Stimulated activated CD4-positive, alpha-beta T cell treated with anti-CD3 and anti-CD28 coated beads, TNF-alpha, amount 100 ng/mL, for 24 hours (primary cell): ENCODE measurements at regions not wholly inside any gene's neighbourhood (a gene's known extent, or its start where the extent isn't known, plus 50 kb on each side); places are given as distances from the start of the nearest gene placed in this dataset.
A peak's percentile ranks its signal among the peaks of the same experiment; 100 is the strongest.
"Not testable (repeated sequence)": the region's sequence is repeated elsewhere in the genome, so short reads cannot be mapped to it uniquely, and the experiment has no call there.

Experiments used
- DNase-seq, 3 experiments: peaks; one replicate each; pipeline ENCODE4 v3.0.0-alpha.2; 2020; ENCODE audit warnings: low read depth in 3 of 3

GRCh38 chr19:14328406-14328805, 52.8 kb upstream of the ADGRE5 start:
- no peak for DNase-seq

DNA sequence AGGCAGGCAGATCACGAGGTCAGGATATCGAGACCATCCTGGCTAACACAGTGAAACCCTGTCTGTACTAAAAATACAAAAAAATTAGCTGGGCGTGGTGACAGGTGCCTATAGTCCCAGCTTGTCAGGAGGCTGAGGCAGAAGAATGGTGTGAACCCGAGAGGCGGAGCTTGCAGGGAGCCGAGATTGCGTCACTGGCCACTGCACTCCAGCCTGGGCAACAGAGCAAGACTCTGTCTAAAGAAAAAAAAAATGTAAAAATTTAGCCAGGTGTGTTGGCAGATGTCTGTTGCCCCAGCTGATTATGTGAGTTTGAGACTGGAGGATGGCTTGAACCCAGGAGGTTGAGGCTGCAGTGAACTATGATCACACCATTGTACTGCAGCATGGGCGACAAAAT, 54.2 kb upstream of the ADGRE5 start:
- DNase-seq: not testable (repeated sequence)

GRCh38 chr19:14325863-14326262, 55.4 kb upstream of the ADGRE5 start:
- DNase-seq: no peak

GRCh38 chr19:14325134-14325533, 56.1 kb upstream of the ADGRE5 start:
- DNase-seq: no peak

GRCh38 chr19:14322889-14323463, 58.3 kb upstream of the ADGRE5 start:
- no peak for DNase-seq

- no peak for DNase-seq
Measured at GRCh38 chr19:14320253-14320652, 61.0 kb upstream of the ADGRE5 start.

- not testable (repeated sequence) for DNase-seq
Measured at GRCh38 chr19:14319720-14320119, 61.5 kb upstream of the ADGRE5 start.

DNA sequence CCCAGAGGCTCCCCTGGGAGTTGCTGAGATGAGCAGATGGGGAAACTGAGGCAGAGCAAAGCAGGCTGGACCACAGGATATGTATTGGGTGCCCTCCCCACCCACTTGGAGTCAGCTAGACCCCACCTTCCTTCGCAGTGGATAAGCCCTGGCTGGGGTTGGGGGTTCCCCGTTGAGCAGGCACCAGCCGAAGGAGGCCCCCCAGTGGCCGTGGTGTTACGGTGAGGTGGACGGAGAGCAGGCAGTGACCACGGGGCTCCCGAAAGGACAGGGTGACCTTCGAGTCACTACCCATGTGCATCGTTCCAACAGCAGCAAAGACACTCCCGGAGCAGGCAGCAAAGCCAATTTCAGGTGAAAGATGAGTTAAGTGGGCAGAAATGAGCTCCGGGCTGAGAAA, 62.4 kb upstream of the ADGRE5 start:
- DNase-seq: no peak

- DNase-seq: no peak
Measured at GRCh38 chr19:14317157-14317556, 64.1 kb upstream of the ADGRE5 start.

- DNase-seq: no peak
Measured at GRCh38 chr19:14315433-14315832, 65.8 kb upstream of the ADGRE5 start.

DNA sequence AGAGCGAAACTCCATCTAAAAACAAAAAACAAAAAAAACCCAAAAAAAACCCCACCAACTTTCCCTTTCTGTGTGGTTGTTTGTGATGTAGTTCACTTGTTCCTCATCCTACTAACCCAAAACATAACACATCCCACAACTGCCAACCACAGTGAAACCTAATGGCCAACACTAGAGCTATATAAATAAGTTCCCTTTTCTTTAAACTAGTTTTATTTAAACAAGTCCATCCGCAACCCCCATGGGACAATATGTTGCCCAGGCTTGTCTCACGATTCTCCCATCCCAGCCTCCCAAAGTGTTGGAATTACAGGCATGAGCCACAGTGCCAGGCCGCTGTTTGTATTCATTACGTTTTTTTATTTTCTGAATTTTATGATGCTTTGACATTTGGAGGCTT, 71.2 kb upstream of the ADGRE5 start:
- DNase-seq: no peak

DNA sequence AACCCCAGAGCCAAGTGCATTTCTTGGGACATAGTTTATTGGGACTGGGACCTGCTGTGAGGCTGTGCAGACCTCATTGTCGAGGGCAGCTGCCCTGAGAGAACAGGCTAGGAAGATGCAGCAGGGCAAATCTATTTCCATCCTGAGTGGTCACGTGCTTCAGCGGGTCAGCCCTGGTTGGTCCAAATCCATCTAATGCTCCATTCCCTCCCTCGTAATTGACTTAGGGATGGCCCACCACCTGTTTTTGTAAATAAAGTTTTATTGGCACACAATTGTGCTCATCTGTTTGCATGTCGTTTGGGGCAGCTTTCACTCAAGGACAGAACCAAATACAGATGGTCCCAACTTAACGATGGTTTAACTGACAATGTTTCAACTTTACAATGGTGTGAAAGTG, 75.5 kb upstream of the ADGRE5 start:
- DNase-seq: no peak

DNA sequence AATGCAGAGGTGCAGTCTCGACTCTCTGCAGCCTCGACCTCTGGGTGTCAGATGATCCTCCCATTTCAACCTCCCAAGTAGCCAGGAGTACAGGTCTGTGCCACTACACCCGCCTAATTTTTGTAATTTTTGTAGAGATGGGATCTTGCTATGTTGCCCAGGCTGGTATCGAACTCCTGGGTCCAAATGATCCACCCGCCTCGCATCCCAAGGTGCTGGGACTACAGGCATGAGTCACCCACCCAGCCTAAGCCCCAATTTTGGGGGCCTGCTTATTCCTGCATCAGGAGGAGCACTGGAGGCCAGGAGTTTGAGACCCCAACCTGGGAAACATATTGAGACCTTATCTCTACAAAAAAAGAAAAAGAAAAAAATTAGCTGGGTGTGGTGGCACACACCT, 80.1 kb upstream of the ADGRE5 start:
- no peak for DNase-seq

- no peak for DNase-seq
Measured at GRCh38 chr19:14300303-14300702, 80.9 kb upstream of the ADGRE5 start.

DNA sequence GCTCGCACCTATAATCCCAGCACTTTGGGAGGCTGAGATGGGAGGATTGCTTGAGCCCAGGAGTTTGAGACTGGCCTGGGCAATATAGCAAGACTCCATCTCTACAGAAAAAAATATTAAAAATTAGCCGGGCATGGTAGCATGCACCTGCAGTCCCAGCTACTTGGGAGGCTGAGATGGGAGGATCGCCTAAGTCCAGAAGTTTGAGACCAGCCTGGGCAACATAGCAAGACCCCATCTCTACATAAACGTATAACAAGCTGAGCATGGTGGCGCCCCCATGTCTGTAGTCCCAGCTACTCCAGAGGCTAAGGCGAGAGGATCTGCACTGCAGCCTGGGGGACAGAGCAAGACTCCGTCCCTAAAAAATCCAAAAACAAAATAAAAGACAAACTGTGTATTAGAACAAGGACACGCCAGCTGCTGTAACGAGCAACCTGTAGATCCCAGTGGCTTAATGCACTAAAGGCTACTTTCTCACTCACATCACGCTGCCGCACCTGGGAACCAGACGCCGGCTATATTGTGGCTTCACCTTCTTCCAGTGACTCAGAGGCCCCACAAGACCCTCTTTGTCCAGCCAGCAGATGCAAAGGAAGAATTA, 81.9 kb upstream of the ADGRE5 start:
- DNase-seq: not testable (repeated sequence)

DNA sequence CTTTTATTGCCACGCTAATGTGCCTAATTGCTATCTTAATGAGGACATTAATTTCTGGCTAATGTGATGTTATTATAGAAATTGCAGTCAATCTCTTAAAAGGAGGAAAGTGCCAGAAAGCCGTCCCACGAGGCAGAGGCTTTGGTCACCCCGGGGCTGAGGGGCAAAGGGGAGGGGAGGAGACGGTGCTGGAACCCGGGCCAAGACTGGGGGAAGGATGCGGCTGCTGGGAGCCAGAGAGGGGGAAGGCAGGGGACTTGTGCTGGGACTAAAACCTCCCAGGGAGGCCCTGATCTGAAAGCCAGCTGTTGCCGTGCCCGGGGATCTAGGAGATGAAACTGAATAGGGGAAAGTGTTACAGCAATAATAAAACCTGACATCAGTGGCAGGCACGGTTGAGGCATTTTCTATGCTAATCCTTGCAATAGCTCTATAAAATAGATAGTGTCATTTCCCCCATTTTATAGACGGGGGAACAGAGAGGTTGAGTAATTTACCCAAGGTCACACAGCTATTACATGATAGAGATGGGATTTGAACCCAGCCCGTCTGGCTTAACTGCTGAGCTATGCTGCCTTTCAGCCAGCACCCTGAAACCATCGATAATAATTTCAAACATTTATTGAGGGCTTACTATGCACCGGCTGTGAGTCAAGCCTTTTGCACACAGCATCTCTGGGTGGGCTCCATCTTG, 83.2 kb upstream of the ADGRE5 start:
- not testable (repeated sequence) for DNase-seq

- DNase-seq: peak in 1 of 3 experiments; percentile 25
Measured at GRCh38 chr19:14294974-14295373, 86.3 kb upstream of the ADGRE5 start.

- DNase-seq: not testable (repeated sequence)
Measured at GRCh38 chr19:14293816-14294170, 87.5 kb upstream of the ADGRE5 start.

GRCh38 chr19:14293101-14293815, 87.3 kb upstream of the ADGRL1 start:
- DNase-seq: not testable (repeated sequence)

GRCh38 chr19:14289810-14290209, 83.8 kb upstream of the ADGRL1 start:
- DNase-seq: not testable (repeated sequence)

- DNase-seq: not testable (repeated sequence)
Measured at GRCh38 chr19:14287837-14288236, 81.9 kb upstream of the ADGRL1 start.

DNA sequence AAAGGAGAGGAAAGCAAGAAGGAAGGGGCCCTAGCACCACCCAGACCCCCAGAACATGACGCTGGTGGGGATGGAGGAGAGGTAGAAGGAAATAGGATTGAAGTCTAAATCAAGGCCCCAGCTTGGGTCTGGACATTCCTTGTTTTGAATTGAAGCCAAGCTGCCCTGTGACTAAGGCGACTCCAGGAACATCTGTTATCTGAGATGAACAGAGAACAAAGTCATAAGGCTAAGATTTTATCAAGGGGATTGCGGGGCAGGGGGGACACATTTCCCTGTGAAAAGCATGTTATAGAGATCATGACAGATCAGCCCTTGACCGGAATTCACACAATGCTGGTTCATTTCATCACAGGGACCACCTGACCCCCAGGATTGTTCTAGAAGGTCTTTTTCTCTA, 80.6 kb upstream of the ADGRL1 start:
- not testable (repeated sequence) for DNase-seq

DNA sequence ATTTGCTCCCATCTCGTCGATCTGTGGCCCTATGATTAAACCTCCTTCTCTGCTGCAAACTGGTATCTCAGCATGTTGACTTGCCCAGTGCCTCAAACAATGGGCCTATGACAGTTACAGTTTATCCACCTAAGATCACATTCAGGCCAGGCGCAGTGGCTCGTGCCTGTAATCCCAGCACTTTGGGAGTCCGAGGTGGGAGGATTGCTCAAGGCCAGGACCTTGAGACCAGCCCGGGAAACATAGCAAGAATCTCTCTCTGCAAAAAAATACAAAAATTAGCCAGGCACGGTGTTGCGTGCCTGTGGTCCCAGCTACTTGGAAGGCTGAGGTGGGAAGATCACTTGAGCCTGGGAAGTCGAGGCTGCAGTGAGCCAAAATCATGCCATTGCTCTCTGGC, 79.8 kb upstream of the ADGRL1 start:
- not testable (repeated sequence) for DNase-seq
